Lower lobe of right lung (tissue), 2 donors: ENCODE measurements at regions not wholly inside any gene's neighbourhood (a gene's known extent, or its start where the extent isn't known, plus 50 kb on each side); places are given as distances from the start of the nearest gene placed in this dataset.

Experiments
- ATAC-seq, 2 donors: fragments of 200-7000 bp; cut with Tn5 transposase; one replicate each; pipeline ENCODE4 v1.9.1; 2020 to 2022; ENCODE audit warnings: mild to moderate bottlenecking in 2 of 2, moderate library complexity in 2 of 2
- DNase-seq: peaks from one replicate; pipeline ENCODE4 v3.0.0-alpha.2; 2020
- H3K27ac ChIP-seq: fragments of 200-600 bp; one replicate; pipeline ENCODE4 v1.8.0; 2022
- H3K27me3 ChIP-seq: fragments of 200-600 bp; one replicate; pipeline ENCODE4 v1.8.0; 2022; ENCODE audit warnings: low read depth
- H3K36me3 ChIP-seq: fragments of 200-600 bp; one replicate; pipeline ENCODE4 v1.8.0; 2022; ENCODE audit warnings: mild to moderate bottlenecking
- H3K4me1 ChIP-seq: fragments of 200-600 bp; one replicate; pipeline ENCODE4 v1.8.0; 2022
- H3K4me3 ChIP-seq: fragments of 200-600 bp; one replicate; pipeline ENCODE4 v1.8.0; 2022; ENCODE audit warnings: mild to moderate bottlenecking
- H3K9me3 ChIP-seq: fragments of 200-600 bp; one replicate; pipeline ENCODE4 v1.8.0; 2022
- CTCF ChIP-seq: fragments of 200-600 bp; IDR thresholded peaks from one replicate; pipeline ENCODE4 v1.8.0; 2022; ENCODE audit warnings: antibody characterized with exemption, mild to moderate bottlenecking
- intact Hi-C: fragments of 100-400 bp; cut with DNase I; formaldehyde crosslinking; loops from one replicate; pipeline ENCODE4 v1.11.0; 2022
- donor health status: DM: no; HTN: yes; CAD: no; lungs with severe emphysema.

GRCh38 chr2:15881120-15881433, 59.3 kb upstream of the MYCN start:
- ATAC-seq (no peak), DNase-seq (no peak)
- no peak overlapping the region for H3K27ac ChIP-seq
- intact Hi-C loops = no loop called here
- no peaks in the 10 kb centered on the region for H3K36me3 ChIP-seq
- no peak overlapping the region for H3K4me3 ChIP-seq
- no peak for TF ChIP-seq CTCF
- H3K4me1 ChIP-seq = no peaks in the 10 kb centered on the region
- H3K27me3 ChIP-seq = no peaks in the 10 kb centered on the region
- no peaks in the 10 kb centered on the region for H3K9me3 ChIP-seq

DNA sequence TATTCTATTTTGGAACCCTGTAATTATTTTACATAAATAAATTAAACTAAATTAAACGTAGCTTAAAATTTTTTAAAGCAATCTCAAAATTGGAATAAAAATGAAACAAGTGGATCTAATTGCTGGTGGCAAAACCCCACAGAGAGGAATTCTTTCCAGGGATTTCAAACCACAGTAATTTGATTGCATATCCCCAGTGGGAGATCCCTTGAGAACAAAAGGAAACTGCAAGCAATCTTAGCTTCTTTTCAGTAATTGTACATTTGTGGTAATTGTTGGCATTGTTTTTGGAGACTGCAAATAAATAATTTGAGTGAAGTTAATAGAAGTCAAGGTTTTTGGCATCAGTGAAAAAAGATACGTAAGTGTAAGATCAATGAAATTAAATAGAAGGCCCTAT, 58.7 kb upstream of the MYCN start:
- H3K4me1 ChIP-seq = no peaks in the 10 kb centered on the region
- no peaks in the 10 kb centered on the region for H3K9me3 ChIP-seq
- H3K36me3 ChIP-seq = no peaks in the 10 kb centered on the region
- H3K4me3 ChIP-seq = no peak overlapping the region
- DNase-seq = no peak
- no peaks in the 10 kb centered on the region for H3K27me3 ChIP-seq
- no peak overlapping the region for H3K27ac ChIP-seq
- TF ChIP-seq CTCF = no peak
- intact Hi-C loops = no loop called here
- ATAC-seq = no peak

- no peak for TF ChIP-seq CTCF
- H3K36me3 ChIP-seq = no peaks in the 10 kb centered on the region
- H3K9me3 ChIP-seq = no peaks in the 10 kb centered on the region
- H3K4me3 ChIP-seq = no peak overlapping the region
- no peaks in the 10 kb centered on the region for H3K27me3 ChIP-seq
- intact Hi-C loops = no loop called here
- H3K4me1 ChIP-seq = no peaks in the 10 kb centered on the region
- no peak for ATAC-seq
- H3K27ac ChIP-seq = no peak overlapping the region
- no peak for DNase-seq
Observed at GRCh38 chr2:15882761-15883497, 57.4 kb upstream of the MYCN start.

DNA sequence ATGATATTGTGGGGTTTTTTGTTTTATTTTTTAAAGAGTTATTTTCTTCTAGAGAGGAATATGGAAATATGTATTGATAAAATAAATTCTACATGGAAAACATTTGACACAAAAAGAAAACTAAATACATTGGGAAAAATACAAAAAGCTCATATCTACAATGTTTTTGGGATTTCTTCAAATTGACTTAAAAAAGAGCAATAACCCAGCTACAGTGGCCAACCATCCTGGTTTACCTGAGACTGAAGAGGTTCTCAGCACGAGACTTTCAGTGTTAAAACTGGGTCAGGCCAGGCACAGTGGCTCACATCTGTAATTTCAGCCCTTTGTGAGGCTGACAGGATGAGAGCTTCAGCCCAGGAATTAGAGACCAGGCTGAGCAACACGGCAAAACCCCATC, 56.7 kb upstream of the MYCN start:
- no peak overlapping the region for H3K27ac ChIP-seq
- no peak for ATAC-seq
- no peak for DNase-seq
- H3K27me3 ChIP-seq = no peaks in the 10 kb centered on the region
- H3K9me3 ChIP-seq = no peaks in the 10 kb centered on the region
- intact Hi-C loops = no loop called here
- H3K4me3 ChIP-seq = no peak overlapping the region
- no peaks in the 10 kb centered on the region for H3K36me3 ChIP-seq
- no peak for TF ChIP-seq CTCF
- no peaks in the 10 kb centered on the region for H3K4me1 ChIP-seq

GRCh38 chr2:15884790-15885189, 55.6 kb upstream of the MYCN start:
- no peaks in the 10 kb centered on the region for H3K36me3 ChIP-seq
- ATAC-seq = no peak
- no peaks in the 10 kb centered on the region for H3K9me3 ChIP-seq
- H3K4me1 ChIP-seq = no peaks in the 10 kb centered on the region
- H3K27ac ChIP-seq = no peak overlapping the region
- no peak for TF ChIP-seq CTCF
- DNase-seq = no peak
- intact Hi-C loops = no loop called here
- H3K27me3 ChIP-seq = no peaks in the 10 kb centered on the region
- no peak overlapping the region for H3K4me3 ChIP-seq

GRCh38 chr2:15886231-15886630, 54.1 kb upstream of the MYCN start:
- no peak overlapping the region for H3K27ac ChIP-seq
- no peaks in the 10 kb centered on the region for H3K27me3 ChIP-seq
- no peak for DNase-seq
- H3K4me1 ChIP-seq = no peaks in the 10 kb centered on the region
- H3K36me3 ChIP-seq = no peaks in the 10 kb centered on the region
- H3K9me3 ChIP-seq = no peaks in the 10 kb centered on the region
- no peak overlapping the region for H3K4me3 ChIP-seq
- no peak for ATAC-seq
- intact Hi-C loops = no loop called here
- no peak for TF ChIP-seq CTCF
